ENCODE measurements at regions not wholly inside any gene's neighbourhood (a gene's known extent, or its start where the extent isn't known, plus 50 kb on each side); places are given as distances from the start of the nearest gene placed in this dataset.

GRCh38 chr6:156383059-156383458 is 394.1 kb upstream of the ARID1B start:
- Histone ChIP-seq H3K4me1 (ENCODE audit: control insufficient read depth in 1 of 2, insufficient read depth in 1 of 2, low read depth in 1 of 2, low read length in 1 of 2) (no peaks in the 10 kb centered on the region), H3K36me3 (no peaks in the 10 kb centered on the region), H3K27ac (no peak overlapping the region), H3K4me3 (ENCODE audit: low read depth in 1 of 2, low read length in 1 of 2) (no peak overlapping the region), H3K9me3 (no peaks in the 10 kb centered on the region), H3K27me3 (no peaks in the 10 kb centered on the region)
- TF ChIP-seq CTCF (IDR thresholded peaks at IDR 0.05), result no peak

- H3K4me1 ChIP-seq (ENCODE audit: control insufficient read depth in 1 of 2, insufficient read depth in 1 of 2, low read depth in 1 of 2, low read length in 1 of 2), result no peaks in the 10 kb centered on the region
- H3K27me3 ChIP-seq, result no peaks in the 10 kb centered on the region
- no peaks in the 10 kb centered on the region for H3K9me3 ChIP-seq
- no peaks in the 10 kb centered on the region for H3K36me3 ChIP-seq
- H3K4me3 ChIP-seq (ENCODE audit: low read depth in 1 of 2, low read length in 1 of 2), result no peak overlapping the region
- H3K27ac ChIP-seq, result no peak overlapping the region
- no peak for TF ChIP-seq CTCF (IDR thresholded peaks at IDR 0.05)
These were observed 397.5 kb upstream of the ARID1B start for GRCh38 chr6:156379392-156380289.

GRCh38 chr6:156378853-156379252 is 398.3 kb upstream of the ARID1B start:
- Histone ChIP-seq H3K27ac (no peak overlapping the region), H3K4me3 (ENCODE audit: low read depth in 1 of 2, low read length in 1 of 2) (no peak overlapping the region), H3K27me3 (no peaks in the 10 kb centered on the region), H3K9me3 (no peaks in the 10 kb centered on the region), H3K4me1 (ENCODE audit: control insufficient read depth in 1 of 2, insufficient read depth in 1 of 2, low read depth in 1 of 2, low read length in 1 of 2) (no peaks in the 10 kb centered on the region), H3K36me3 (no peaks in the 10 kb centered on the region)
- TF ChIP-seq CTCF (IDR thresholded peaks at IDR 0.05), result no peak

- Histone ChIP-seq H3K4me3 (ENCODE audit: low read depth in 1 of 2, low read length in 1 of 2) (no peak overlapping the region), H3K36me3 (no peaks in the 10 kb centered on the region), H3K27me3 (no peaks in the 10 kb centered on the region), H3K27ac (no peak overlapping the region), H3K9me3 (no peaks in the 10 kb centered on the region), H3K4me1 (ENCODE audit: control insufficient read depth in 1 of 2, insufficient read depth in 1 of 2, low read depth in 1 of 2, low read length in 1 of 2) (no peaks in the 10 kb centered on the region)
- no peak for TF ChIP-seq CTCF (IDR thresholded peaks at IDR 0.05)
These were observed 401.1 kb upstream of the ARID1B start for GRCh38 chr6:156376091-156376490.

GRCh38 chr6:156359912-156360311 is 417.3 kb upstream of the ARID1B start:
- H3K27ac ChIP-seq, result no peak overlapping the region
- no peaks in the 10 kb centered on the region for H3K36me3 ChIP-seq
- no peaks in the 10 kb centered on the region for H3K4me1 ChIP-seq (ENCODE audit: control insufficient read depth in 1 of 2, insufficient read depth in 1 of 2, low read depth in 1 of 2, low read length in 1 of 2)
- no peaks in the 10 kb centered on the region for H3K9me3 ChIP-seq
- H3K4me3 ChIP-seq (ENCODE audit: low read depth in 1 of 2, low read length in 1 of 2), result no peak overlapping the region
- no peak for TF ChIP-seq CTCF (IDR thresholded peaks at IDR 0.05)
- no peaks in the 10 kb centered on the region for H3K27me3 ChIP-seq
